ENCODE measurements at regions not wholly inside any gene's neighbourhood (a gene's known extent, or its start where the extent isn't known, plus 50 kb on each side); places are given as distances from the start of the nearest gene placed in this dataset.

- no peak overlapping the region for H3K4me2 ChIP-seq (ENCODE audit: insufficient read depth in 1 of 2, low read depth in 2 of 2, low read length in 2 of 2)
- no peaks in the 10 kb centered on the region for H3K36me3 ChIP-seq (ENCODE audit: control insufficient read depth in 2 of 4, insufficient read depth in 4 of 4, low read length in 3 of 4)
Observed at GRCh38 chr7:68200051-68200670, 1203.5 kb downstream of the TYW1 start.

More at GRCh38 chr7:68200051-68200670, 1203.5 kb downstream of the TYW1 start:
- Histone ChIP-seq H3K79me1 (ENCODE audit: low read depth, low read length) (no peaks in the 10 kb centered on the region), H2BK15ac (ENCODE audit: low read length) (no peak overlapping the region), H4K20me1 (replicated peaks in 1 of 2; ENCODE audit: control insufficient read depth in 1 of 2, insufficient read depth in 2 of 2, low read length in 2 of 2) (no peaks in the 10 kb centered on the region), H3K27ac (ENCODE audit: low read depth, low read length) (no peak overlapping the region), H3K4ac (replicated peaks; ENCODE audit: insufficient read length, low read depth, low read length) (no peak overlapping the region), H2BK20ac (ENCODE audit: low read length) (no peak overlapping the region), H2BK12ac (ENCODE audit: low read depth, low read length) (no peak overlapping the region), H3K14ac (ENCODE audit: insufficient read length) (no peak overlapping the region), H2AK5ac (ENCODE audit: low read depth, low read length) (no peak overlapping the region), H3K56ac (replicated peaks; ENCODE audit: insufficient read length, low read depth, low read length) (no peak overlapping the region), H4K5ac (ENCODE audit: insufficient read length, low read depth, low read length) (no peak overlapping the region), H2AFZ (ENCODE audit: low read length) (no peak overlapping the region), H2BK120ac (replicated peaks; ENCODE audit: low read depth, low read length) (no peak overlapping the region), H3K4me1 (replicated peaks in 1 of 4; ENCODE audit: control insufficient read depth in 3 of 4, insufficient read depth in 4 of 4, low read length in 3 of 4) (no peaks in the 10 kb centered on the region; a peak in 1 of 7 replicates), H3K23ac (ENCODE audit: insufficient read length) (no peak overlapping the region), H2BK5ac (ENCODE audit: low read depth, low read length) (no peak overlapping the region), H4K8ac (ENCODE audit: extremely low read depth, insufficient read depth, low read length) (no peak overlapping the region), H3K23me2 (ENCODE audit: low read depth, low read length) (no peaks in the 10 kb centered on the region), H4K91ac (replicated peaks; ENCODE audit: insufficient read length, low read length) (no peak overlapping the region), H3K9me3 (ENCODE audit: insufficient read depth in 2 of 2, low read depth in 1 of 2, low read length in 1 of 2) (no peaks in the 10 kb centered on the region), H3K79me2 (ENCODE audit: control insufficient read depth in 1 of 2, insufficient read depth in 2 of 2, low read length in 2 of 2) (no peaks in the 10 kb centered on the region), H3K4me3 (ENCODE audit: extremely low read depth in 1 of 4, insufficient read depth in 2 of 4, low read depth in 3 of 4, low read length in 4 of 4) (no peak overlapping the region), H3K18ac (ENCODE audit: extremely low read depth, low read length) (no peak overlapping the region), H3K27me3 (replicated peaks in 1 of 4; ENCODE audit: control insufficient read depth in 3 of 4, extremely low read depth in 1 of 4, insufficient read depth in 3 of 4, low read length in 3 of 4) (no peaks in the 10 kb centered on the region), H3K9ac (replicated peaks in 1 of 4; ENCODE audit: extremely low read depth in 1 of 4, low read depth in 3 of 4, low read length in 3 of 4) (no peak overlapping the region)
- CTCF ChIA-PET (ENCODE audit: partially characterized antibody) = interaction anchor here (0.6 to 1.2 kb wide), 2 partner anchors 137 to 400 kb away, joined by 3 read pairs; no protein-coding TSS in a partner anchor
- WGBS, 2 experiments (ENCODE audit: extremely low coverage in 1 of 2, insufficient coverage in 1 of 2, insufficient read length in 1 of 2, insufficient replicate concordance in 2 of 2, low coverage in 1 of 2, low lambda C conversion rate in 2 of 2, missing lambda C conversion rate in 1 of 2) = 88% methylated on average over 12 of the region's 12 CpGs; no CpG with 5 or more reads in 1 of the 2 experiments
- FAIRE-seq = no peak
- TF ChIP-seq CBX5 (IDR thresholded peaks at IDR 0.05; ENCODE audit: low read depth, low read length) (no peak), RNF2 (IDR thresholded peaks at IDR 0.05; ENCODE audit: borderline replicate concordance, low read depth, low read length, missing control alignments, poor library complexity, severe bottlenecking) (no peak), CBX8 (IDR thresholded peaks at IDR 0.05; ENCODE audit: borderline replicate concordance, low read depth, low read length) (no peak), TCF12 (IDR thresholded peaks at IDR 0.05; ENCODE audit: low read depth, low read length) (no peak), SIRT6 (IDR thresholded peaks at IDR 0.05; ENCODE audit: low read length) (no peak)
- POLR2A ChIA-PET (ENCODE audit: partially characterized antibody) = no interaction called here
- DNase-seq (ENCODE audit: low read depth in 1 of 2, low spot score in 2 of 2) = no peak

All from H1 (cell line).